Esophagus squamous epithelium (tissue), 5 donors: ENCODE measurements at regions not wholly inside any gene's neighbourhood (a gene's known extent, or its start where the extent isn't known, plus 50 kb on each side); places are given as distances from the start of the nearest gene placed in this dataset.
"Not testable (repeated sequence)": the region's sequence is repeated elsewhere in the genome, so short reads cannot be mapped to it uniquely, and the experiment has no call there.

Experiments
- DNase-seq: peaks from one replicate; lab custom pipeline; 2025; lab: John Stamatoyannopoulos, UW
- H3K27ac ChIP-seq, 4 donors: fragments of 200-600 bp; sonication (generic); one replicate each; pipeline ENCODE4 v1.5.1; 2016 to 2019; ENCODE audit warnings: mild to moderate bottlenecking in 1 of 4
- H3K27me3 ChIP-seq, 4 donors: fragments of 200-600 bp; sonication (generic); 1 replicate in 3 of 4; 2 replicates in 1 of 4; pipeline versions ENCODE4 v1.5.1 to v1.6.0; 2017 to 2021; ENCODE audit warnings: antibody characterized with exemption in 1 of 4
- H3K36me3 ChIP-seq, 3 donors: fragments of 200-600 bp; sonication (generic); one replicate each; pipeline ENCODE4 v1.5.1; 2016 to 2019
- H3K4me1 ChIP-seq, 3 donors: fragments of 200-600 bp; sonication (generic); one replicate each; pipeline ENCODE4 v1.5.1; 2017 to 2019
- H3K4me3 ChIP-seq, 4 donors: fragments of 200-600 bp; sonication (generic); 1 replicate in 3 of 4; 2 replicates in 1 of 4; pipeline ENCODE4 v1.5.1; 2016 to 2019; ENCODE audit warnings: mild to moderate bottlenecking in 2 of 4, moderate library complexity in 1 of 4
- H3K9me3 ChIP-seq, 3 donors: fragments of 200-600 bp; sonication (generic); one replicate each; pipeline ENCODE4 v1.5.1; 2016 to 2019
- CTCF ChIP-seq, 6 experiments: fragments of 450-650 bp in 4 of 6; fragments of 200-600 bp in 2 of 6; sonication (generic) in 2 of 6; IDR thresholded peaks; one replicate each; pipeline ENCODE4 v1.5.1; 2016 to 2019; ENCODE audit warnings: antibody characterized with exemption in 6 of 6, mild to moderate bottlenecking in 4 of 6, moderate library complexity in 4 of 6
- POLR2A ChIP-seq, 4 donors: fragments of 450-650 bp; IDR thresholded peaks; one replicate each; pipeline ENCODE4 v1.6.1; 2017; ENCODE audit warnings: antibody characterized with exemption in 4 of 4, mild to moderate bottlenecking in 4 of 4, moderate library complexity in 3 of 4
- WGBS, 2 donors: methylation state at CpG; one replicate each; pipeline ENCODE4 v1.1.5; 2018; 5-methylcytosine and 5-hydroxymethylcytosine counted together
- intact Hi-C: fragments of 100-400 bp; cut with DNase I; formaldehyde crosslinking; loops from one replicate; pipeline ENCODE4 v1.15.0; 2022
- donor health status: DM: yes; HTN: yes; CAD: no.

DNA sequence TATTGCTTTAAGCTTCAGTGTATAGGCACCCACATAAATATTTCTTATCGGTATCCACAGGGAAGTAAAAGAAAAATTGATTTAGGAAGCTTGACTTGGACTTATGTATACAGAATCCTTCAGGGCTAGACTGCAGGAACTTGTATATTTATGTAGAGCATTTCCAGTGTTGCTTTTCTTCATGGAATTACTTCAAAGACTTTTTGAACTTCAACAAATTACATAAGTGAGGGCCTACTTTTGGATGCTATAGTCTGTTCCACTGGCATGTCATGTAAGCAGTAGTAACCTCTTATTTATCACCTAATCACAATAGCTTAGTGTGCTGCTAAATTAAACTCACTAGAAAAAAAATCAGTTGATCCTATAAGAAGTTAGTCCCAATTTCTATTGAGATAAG is 557.9 kb upstream of the SLITRK6 start:
- Histone ChIP-seq H3K27ac (no peak overlapping the region), H3K4me1 (no peaks in the 10 kb centered on the region), H3K9me3 (no peaks in the 10 kb centered on the region), H3K27me3 (no peaks in the 10 kb centered on the region), H3K4me3 (no peak overlapping the region), H3K36me3 (no peaks in the 10 kb centered on the region)
- intact Hi-C loops = no loop called here
- TF ChIP-seq POLR2A (IDR thresholded peaks at IDR 0.05) (no peak), CTCF (IDR thresholded peaks at IDR 0.05) (no peak)
- no peak for DNase-seq
- 48 to 62% methylated on average over 1 of the region's 1 CpG for WGBS, 2 donors

DNA sequence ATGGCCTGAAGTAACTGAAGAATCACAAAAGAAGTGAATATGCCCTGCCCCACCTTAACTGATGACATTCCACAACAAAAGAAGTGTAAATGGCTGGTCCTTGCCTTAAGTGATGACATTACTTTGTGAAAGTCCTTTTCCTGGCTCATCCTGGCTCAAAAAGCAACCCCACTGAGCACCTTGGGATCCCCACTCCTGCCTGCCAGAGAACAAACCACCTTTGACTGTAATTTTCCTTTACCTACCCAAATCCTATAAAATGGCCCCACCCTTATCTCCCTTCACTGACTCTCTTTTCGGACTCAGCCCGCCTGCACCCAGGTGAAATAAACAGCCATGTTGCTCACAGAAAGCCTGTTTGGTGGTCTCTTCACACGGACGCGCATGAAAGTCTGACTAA is 564.5 kb upstream of the SLITRK6 start:
- H3K36me3 ChIP-seq, H3K9me3 ChIP-seq, H3K27me3 ChIP-seq, H3K4me1 ChIP-seq, H3K27ac ChIP-seq, intact Hi-C loops, DNase-seq, H3K4me3 ChIP-seq: not testable (repeated sequence)
- WGBS, 2 donors = 86 to 97% methylated on average over 4 to 5 of the region's 5 CpGs

DNA sequence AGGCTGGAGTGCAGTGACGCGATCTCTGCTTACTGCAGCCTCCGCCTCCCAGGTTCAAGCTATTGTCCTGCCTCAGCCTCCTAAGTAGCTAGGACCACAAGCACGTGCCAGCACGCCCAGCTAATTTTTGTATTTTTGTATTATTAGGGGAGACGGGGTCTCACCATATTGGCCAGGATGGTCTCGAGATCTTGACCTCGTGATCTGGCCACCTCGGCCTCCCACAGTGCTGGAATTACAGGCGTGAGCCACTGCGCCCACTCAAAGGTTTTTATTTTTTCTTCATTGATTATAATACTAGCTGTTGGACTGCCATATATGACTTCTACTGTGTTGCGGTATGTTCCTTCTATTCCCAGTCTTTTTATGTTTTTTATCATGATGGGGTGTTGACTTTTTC is 569.7 kb upstream of the SLITRK6 start:
- TF ChIP-seq POLR2A (IDR thresholded peaks at IDR 0.05) (no peak), CTCF (IDR thresholded peaks at IDR 0.05) (no peak)
- H3K4me3 ChIP-seq = no peak overlapping the region
- no peaks in the 10 kb centered on the region for H3K4me1 ChIP-seq
- no peaks in the 10 kb centered on the region for H3K36me3 ChIP-seq
- peaks cover 0 to 6% (median 0%) of the 10 kb centered on the region in 3 donors for H3K9me3 ChIP-seq
- no peak for DNase-seq
- WGBS, 2 donors = 85 to 87% methylated on average over 12 of the region's 12 CpGs
- H3K27ac ChIP-seq = no peak overlapping the region
- intact Hi-C loops = no loop called here
- no peaks in the 10 kb centered on the region for H3K27me3 ChIP-seq

GRCh38 chr13:86377451-86377850 is 578.2 kb upstream of the SLITRK6 start:
- no peaks in the 10 kb centered on the region for H3K4me1 ChIP-seq
- no peak overlapping the region for H3K4me3 ChIP-seq
- no peak for DNase-seq
- H3K27me3 ChIP-seq = no peaks in the 10 kb centered on the region
- intact Hi-C loops = no loop called here
- no peaks in the 10 kb centered on the region for H3K36me3 ChIP-seq
- peaks cover 0 to 6% (median 0%) of the 10 kb centered on the region in 3 donors for H3K9me3 ChIP-seq
- TF ChIP-seq CTCF (IDR thresholded peaks at IDR 0.05) (no peak), POLR2A (IDR thresholded peaks at IDR 0.05) (no peak)
- 23 to 30% methylated on average over 2 of the region's 2 CpGs for WGBS, 2 donors
- H3K27ac ChIP-seq = no peak overlapping the region

DNA sequence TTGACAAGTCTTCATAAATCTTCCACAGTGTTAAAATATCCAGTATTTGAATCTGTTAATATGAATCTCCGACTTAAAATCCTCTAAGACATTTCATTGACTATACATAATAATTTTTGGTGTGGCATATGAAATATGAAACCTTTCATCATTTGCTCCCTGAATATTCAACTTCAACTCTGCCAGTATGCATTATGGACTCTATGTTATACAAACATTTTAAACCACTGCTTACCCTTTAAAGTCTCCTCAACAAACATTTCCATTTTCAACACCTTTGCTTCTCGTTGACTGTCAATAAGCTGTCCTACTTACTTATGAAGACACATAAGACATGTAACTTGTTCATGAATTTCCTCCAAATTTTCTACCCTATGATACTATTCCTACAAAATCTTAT is 579.4 kb upstream of the SLITRK6 start:
- 44 to 55% methylated on average over 2 of the region's 2 CpGs for WGBS, 2 donors
- DNase-seq = no peak

More for the DNA sequence above, 579.4 kb upstream of the SLITRK6 start:
- no peaks in the 10 kb centered on the region for H3K4me1 ChIP-seq
- peaks cover 0 to under 1% (median 0%) of the 10 kb centered on the region in 3 donors for H3K9me3 ChIP-seq
- TF ChIP-seq POLR2A (IDR thresholded peaks at IDR 0.05) = no peak
- TF ChIP-seq CTCF (IDR thresholded peaks at IDR 0.05) = no peak
- no peak overlapping the region for H3K27ac ChIP-seq
- H3K4me3 ChIP-seq = no peak overlapping the region
- no peaks in the 10 kb centered on the region for H3K36me3 ChIP-seq
- intact Hi-C loops = no loop called here
- H3K27me3 ChIP-seq = no peaks in the 10 kb centered on the region
